ENCODE measurements at regions not wholly inside any gene's neighbourhood (a gene's known extent, or its start where the extent isn't known, plus 50 kb on each side); places are given as distances from the start of the nearest gene placed in this dataset.

DNA sequence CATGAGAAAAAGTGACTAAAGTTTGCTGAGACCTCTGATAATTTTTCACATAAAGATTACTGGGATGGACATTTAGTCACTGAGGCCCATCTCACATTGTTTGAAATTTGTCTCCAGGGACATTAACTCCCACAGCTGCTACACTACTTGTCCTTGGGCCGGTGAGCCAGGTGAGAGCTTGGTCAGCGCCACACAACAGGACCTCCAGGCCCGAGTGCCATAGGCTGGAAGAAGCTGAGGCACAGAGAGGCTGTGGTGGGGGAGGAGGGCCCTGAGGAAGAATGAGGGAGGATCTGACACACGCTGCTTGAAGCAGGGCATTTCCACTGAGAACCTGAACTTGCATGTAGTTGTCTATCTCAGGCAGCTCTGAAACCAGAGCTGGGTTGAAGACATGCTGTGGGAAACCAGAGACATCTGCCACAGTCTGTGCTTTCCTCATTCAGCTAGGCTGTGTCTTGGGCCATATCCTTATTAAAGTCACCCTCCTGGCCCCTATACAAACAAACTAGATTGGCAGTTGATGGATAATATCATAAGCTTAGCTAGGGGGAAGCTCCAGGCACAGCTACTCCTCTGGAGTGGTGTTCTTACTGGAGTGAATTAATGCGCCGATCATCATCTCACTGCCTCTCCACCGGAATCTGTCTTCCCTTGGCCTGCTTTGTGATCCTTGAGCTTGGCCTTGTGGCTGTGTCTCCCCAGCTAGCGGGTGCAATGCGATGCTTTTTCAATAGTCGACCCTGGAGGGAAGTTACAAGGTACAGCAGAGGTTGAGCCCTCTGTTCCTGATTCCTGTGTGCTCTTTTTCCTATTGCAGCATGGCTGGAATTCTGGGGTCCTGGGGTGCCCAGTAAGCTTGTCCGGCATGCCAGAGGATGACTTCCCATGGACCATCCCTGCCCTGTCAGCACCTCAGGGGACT is 225.3 kb upstream of the B3GAT1 start:
- Histone ChIP-seq H3K36me3 (replicated peaks in 1 of 2) (no peaks in the 10 kb centered on the region), H3K4me3 (no peak overlapping the region), H3K4me1 (replicated peaks in 1 of 2) (no peaks in the 10 kb centered on the region), H3K27me3 (no peaks in the 10 kb centered on the region), H3K9me3 (replicated peaks in 1 of 3) (no peaks in the 10 kb centered on the region), H3K27ac (no peak overlapping the region)
- TF ChIP-seq, protein P1, sequence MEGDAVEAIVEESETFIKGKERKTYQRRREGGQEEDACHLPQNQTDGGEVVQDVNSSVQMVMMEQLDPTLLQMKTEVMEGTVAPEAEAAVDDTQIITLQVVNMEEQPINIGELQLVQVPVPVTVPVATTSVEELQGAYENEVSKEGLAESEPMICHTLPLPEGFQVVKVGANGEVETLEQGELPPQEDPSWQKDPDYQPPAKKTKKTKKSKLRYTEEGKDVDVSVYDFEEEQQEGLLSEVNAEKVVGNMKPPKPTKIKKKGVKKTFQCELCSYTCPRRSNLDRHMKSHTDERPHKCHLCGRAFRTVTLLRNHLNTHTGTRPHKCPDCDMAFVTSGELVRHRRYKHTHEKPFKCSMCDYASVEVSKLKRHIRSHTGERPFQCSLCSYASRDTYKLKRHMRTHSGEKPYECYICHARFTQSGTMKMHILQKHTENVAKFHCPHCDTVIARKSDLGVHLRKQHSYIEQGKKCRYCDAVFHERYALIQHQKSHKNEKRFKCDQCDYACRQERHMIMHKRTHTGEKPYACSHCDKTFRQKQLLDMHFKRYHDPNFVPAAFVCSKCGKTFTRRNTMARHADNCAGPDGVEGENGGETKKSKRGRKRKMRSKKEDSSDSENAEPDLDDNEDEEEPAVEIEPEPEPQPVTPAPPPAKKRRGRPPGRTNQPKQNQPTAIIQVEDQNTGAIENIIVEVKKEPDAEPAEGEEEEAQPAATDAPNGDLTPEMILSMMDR (IDR thresholded peaks at IDR 0.05): no peak
- TF ChIP-seq POLR2A (IDR thresholded peaks at IDR 0.05): no peak
- 63 to 73% (median 68%) methylated on average over 11 of the region's 11 CpGs for WGBS, 4 donors
- DNase-seq: peak in 1 of 7 donors; percentile 18
- intact Hi-C loops (cut with DNase I): no loop called here

DNA sequence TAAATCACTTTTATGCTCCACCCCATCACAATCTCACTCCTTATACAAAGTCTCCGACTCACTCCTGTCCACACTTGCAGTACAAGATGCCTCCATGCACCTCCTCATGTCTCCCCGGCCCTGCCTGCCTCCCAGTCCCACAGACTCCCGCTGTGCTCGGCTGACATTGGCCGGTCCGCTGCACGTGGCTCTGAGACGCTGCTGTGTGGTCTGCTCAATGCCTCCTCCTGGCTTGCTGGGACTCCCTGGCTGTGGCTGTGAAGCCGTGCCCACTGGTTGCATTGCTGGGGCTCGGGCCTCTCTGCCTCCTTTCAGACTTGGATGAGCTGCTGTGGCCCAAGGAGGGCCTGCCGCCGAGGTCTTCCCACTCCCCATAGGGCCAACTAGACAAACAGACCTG is 224.0 kb upstream of the B3GAT1 start:
- Histone ChIP-seq H3K27me3 (no peaks in the 10 kb centered on the region), H3K9me3 (replicated peaks in 1 of 3) (no peaks in the 10 kb centered on the region), H3K36me3 (replicated peaks in 1 of 2) (no peaks in the 10 kb centered on the region), H3K27ac (no peak overlapping the region), H3K4me3 (no peak overlapping the region), H3K4me1 (replicated peaks in 1 of 2) (no peaks in the 10 kb centered on the region)
- peak in 1 of 7 donors; percentile 38 for DNase-seq
- intact Hi-C loops (cut with DNase I): no loop called here
- WGBS, 4 donors: 67 to 82% (median 78%) methylated on average over 9 to 12 of the region's 12 CpGs
- TF ChIP-seq, protein P1 (IDR thresholded peaks at IDR 0.05): no peak
- TF ChIP-seq POLR2A (IDR thresholded peaks at IDR 0.05): no peak

DNA sequence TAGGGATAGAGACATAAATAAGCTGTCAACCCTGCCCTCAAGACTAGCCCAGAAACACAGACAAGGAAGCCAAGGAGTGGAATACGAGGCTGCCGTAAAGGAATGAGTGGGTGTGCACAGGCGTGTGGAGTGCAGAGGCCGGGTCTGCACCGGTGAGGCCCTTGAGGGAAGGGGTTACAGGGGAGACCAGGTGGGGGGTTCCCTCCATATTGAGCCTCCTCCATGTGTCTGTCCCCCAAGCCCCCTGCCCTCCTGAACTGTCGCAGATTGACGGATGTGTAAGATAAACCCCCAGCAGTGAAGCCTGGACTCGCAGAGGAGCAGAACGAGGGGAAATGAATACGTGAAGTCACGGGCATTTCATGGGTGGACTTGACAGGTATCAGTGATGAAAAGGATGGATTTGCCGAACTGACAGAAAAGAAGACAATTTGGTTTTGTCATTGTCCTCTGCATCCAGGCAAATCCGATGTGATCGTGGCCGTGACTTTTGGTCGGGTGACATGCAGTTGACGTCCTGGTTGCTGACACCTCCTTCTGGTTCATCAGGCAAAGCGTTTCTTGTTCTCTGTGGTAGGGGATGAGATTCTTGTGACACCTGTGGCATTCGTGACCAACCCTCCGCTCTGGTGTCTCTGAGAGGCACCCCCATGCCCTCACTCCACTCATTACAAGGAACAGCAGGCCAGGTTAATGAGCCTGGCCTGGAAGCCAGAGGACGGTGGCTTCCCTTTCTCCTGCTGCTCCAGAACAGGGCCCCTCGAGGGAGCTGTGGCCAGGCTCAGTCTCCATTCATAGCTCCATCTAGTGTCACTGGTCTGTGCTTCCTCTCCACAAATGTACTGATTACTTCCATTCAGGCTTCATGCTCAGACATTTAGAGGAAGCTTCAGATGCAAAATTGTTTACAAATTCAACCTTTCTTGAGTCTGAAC is 223.1 kb upstream of the B3GAT1 start:
- TF ChIP-seq, protein P1 (IDR thresholded peaks at IDR 0.05): no peak
- no peak for TF ChIP-seq POLR2A (IDR thresholded peaks at IDR 0.05)
- intact Hi-C loops (cut with DNase I): no loop called here
- no peak overlapping the region for H3K27ac ChIP-seq
- H3K27me3 ChIP-seq: no peaks in the 10 kb centered on the region
- no peaks in the 10 kb centered on the region for H3K9me3 ChIP-seq (replicated peaks in 1 of 3)
- no peaks in the 10 kb centered on the region for H3K4me1 ChIP-seq (replicated peaks in 1 of 2)
- WGBS, 4 donors: 76 to 82% (median 77%) methylated on average over 17 to 22 of the region's 22 CpGs
- DNase-seq: peak in 1 of 7 donors; percentile 46
- H3K4me3 ChIP-seq: no peak overlapping the region
- no peaks in the 10 kb centered on the region for H3K36me3 ChIP-seq (replicated peaks in 1 of 2)

DNA sequence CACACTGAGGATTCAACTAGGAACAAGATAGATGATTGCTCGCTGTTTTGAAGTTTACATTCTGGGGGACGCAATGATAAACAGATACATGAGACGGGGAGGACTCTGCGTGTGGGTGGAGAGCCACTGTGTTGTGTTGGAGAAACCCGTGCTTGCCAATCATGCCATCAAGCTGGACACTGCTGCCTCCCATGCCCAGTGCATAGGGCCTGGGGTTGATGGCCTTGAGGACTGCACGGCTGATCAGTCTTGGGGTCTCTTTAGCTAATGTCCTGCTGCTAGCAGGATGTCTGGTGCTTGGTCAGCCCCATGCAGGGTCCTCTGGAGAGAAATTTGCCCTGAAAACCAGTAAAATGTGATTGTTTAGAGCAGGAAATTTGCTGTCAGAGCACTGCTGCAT is 221.2 kb upstream of the B3GAT1 start:
- DNase-seq: no peak
- TF ChIP-seq, protein P1 (IDR thresholded peaks at IDR 0.05): no peak
- no peak for TF ChIP-seq POLR2A (IDR thresholded peaks at IDR 0.05)
- 86 to 92% (median 88%) methylated on average over 6 of the region's 6 CpGs for WGBS, 4 donors

More for the DNA sequence above, 221.2 kb upstream of the B3GAT1 start:
- Histone ChIP-seq H3K4me1 (replicated peaks in 1 of 2) (no peaks in the 10 kb centered on the region), H3K36me3 (replicated peaks in 1 of 2) (no peaks in the 10 kb centered on the region), H3K9me3 (replicated peaks in 1 of 3) (no peaks in the 10 kb centered on the region), H3K4me3 (no peak overlapping the region), H3K27ac (no peak overlapping the region), H3K27me3 (no peaks in the 10 kb centered on the region)
- intact Hi-C loops (cut with DNase I): no loop called here

Measured in adrenal gland (tissue), 9 donors.